Choroid plexus epithelial cell (primary cell): ENCODE measurements at regions not wholly inside any gene's neighbourhood (a gene's known extent, or its start where the extent isn't known, plus 50 kb on each side); places are given as distances from the start of the nearest gene placed in this dataset.

Experiments
- DNase-seq: peaks from one replicate; pipeline ENCODE4 v3.0.0-alpha.2; 2010; ENCODE audit warnings: low read depth
- H3K4me3 ChIP-seq: 2 replicates; pipeline ENCODE4 v1.5.1; 2011; ENCODE audit warnings: low read depth, mild to moderate bottlenecking, control low read depth, low read length, moderate library complexity
- CTCF ChIP-seq: conservative IDR thresholded peaks from 2 replicates; pipeline ENCODE4 v1.5.1; 2011; ENCODE audit warnings: low read depth, mild to moderate bottlenecking, control low read depth, inconsistent platforms, low read length, moderate library complexity

DNA sequence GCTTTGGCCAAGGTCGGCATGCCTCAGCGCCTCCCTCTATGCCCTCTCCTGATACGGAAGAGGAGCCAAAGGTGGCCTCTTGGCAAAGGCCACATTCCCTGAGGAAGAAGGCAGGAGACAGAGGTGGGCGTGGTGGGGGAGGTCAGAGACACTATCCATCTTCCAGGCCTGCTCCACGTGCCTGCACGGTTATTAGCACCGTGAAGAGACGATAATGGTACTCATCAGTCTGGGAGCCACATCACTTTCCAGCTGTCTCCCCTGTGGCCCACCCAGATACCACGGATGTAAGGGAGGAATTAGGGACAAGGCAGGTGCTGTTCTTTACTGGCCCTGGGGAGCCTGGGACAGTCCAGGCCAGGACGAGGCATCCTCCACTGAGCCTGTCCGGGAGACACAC lies 354.3 kb downstream of the MN1 start:
- no peak overlapping the region for H3K4me3 ChIP-seq
- DNase-seq: no peak
- TF ChIP-seq CTCF: no peak

DNA sequence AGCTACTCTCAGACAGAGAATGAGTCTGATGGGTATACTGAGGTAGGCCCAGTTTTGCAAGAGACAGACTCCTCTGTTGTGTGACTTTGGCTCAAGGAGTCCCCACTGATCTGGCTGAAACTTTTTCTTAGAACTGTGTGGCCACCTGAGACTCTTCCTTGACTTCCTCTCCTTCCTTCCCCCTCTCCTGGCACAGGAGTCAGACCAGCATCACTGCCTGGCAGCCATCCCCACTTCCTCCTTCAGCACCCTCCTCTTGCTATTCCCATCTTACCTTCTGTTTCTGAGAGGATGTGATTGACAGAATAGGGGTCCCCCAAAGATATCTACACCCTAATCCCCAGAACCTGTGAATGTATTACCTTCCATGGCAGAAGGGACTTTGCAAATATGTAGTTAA lies 351.1 kb downstream of the MN1 start:
- TF ChIP-seq CTCF: no peak

GRCh38 chr22:27452245-27452644 lies 349.3 kb downstream of the MN1 start:
- no peak overlapping the region for H3K4me3 ChIP-seq
- DNase-seq: no peak
- TF ChIP-seq CTCF: no peak

More for the DNA sequence above, 351.1 kb downstream of the MN1 start:
- H3K4me3 ChIP-seq: no peak overlapping the region
- DNase-seq: no peak

DNA sequence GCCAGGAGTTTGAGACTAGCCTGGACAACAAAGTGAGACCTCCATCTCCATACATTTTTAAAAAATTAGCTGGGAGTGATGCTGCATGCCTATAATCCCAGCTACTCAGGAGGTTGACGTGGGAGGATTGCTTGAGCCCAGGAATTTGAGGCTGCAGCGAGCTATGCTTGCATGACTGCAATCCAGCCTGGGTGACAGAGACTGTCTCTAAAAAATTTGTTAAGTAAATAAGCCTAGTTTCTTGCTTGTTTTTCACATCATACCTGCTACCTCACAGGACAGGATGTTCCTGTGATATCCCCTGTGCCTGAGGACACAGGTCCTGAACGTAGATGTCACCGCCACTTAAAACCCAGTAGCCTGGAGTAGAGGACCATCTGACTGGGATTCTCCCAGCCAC lies 348.6 kb downstream of the MN1 start:
- H3K4me3 ChIP-seq: no peak overlapping the region
- no peak for DNase-seq
- TF ChIP-seq CTCF: no peak

DNA sequence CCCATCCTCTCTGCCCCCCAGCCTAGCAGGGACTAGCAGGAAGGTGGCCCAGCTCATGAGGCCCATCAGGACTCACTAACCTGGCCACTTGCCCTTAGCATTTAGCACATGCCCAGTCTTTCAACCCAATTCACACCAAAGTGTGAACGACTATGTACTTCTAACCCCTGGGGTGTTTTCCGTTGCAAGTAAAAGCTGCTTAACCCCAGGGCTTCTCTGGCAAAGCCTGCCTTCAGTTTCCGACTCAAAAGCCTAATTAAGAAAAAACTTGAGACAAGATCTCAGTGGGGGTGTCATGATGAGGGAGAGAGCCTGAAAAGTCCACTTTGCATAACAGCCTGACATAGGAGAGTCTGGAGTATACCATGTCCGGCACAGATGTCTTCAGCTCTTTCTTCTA lies 347.8 kb downstream of the MN1 start:
- no peak for DNase-seq
- no peak for TF ChIP-seq CTCF
- H3K4me3 ChIP-seq: no peak overlapping the region

DNA sequence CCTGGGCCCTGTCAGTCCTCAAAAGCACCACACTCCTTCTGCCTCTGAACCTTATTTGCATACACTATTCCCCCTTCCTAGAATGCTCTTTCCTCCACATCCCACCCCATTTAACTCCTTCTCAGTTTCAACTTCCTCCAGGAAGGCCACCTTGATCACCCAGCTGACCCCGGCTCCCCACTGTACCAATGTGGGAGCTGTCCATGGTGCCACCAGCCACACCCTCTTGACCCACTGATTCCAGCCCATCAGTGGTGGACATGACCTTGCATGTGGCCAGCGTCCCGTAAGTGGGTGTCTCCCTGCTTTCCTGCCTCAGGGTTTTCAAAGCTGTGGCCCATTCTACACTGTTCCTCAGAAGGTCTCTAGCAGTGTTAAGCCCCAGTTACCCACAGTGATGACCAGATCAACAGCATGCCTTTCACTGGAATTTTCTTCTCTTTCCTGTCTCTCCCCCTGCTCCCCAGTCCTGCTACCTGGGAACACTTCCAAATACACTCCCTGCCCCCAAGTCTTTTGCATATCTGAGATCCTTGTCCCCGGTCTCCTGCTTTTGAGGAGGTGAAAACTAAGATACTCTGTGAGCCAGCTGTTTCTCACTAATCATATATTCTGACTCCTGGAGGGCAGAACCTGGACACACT lies 346.6 kb downstream of the MN1 start:
- no peak for DNase-seq
- no peak for TF ChIP-seq CTCF
- H3K4me3 ChIP-seq: no peak overlapping the region

GRCh38 chr22:27455526-27455925 lies 346.0 kb downstream of the MN1 start:
- H3K4me3 ChIP-seq: no peak overlapping the region
- no peak for TF ChIP-seq CTCF
- no peak for DNase-seq
